ENCODE measurements at regions not wholly inside any gene's neighbourhood (a gene's known extent, or its start where the extent isn't known, plus 50 kb on each side); places are given as distances from the start of the nearest gene placed in this dataset.

- DNase-seq, result no peak
Observed at GRCh38 chr16:26993511-26993910, 73.2 kb upstream of the C16orf82 start.

GRCh38 chr16:26993963-26994362 is 72.8 kb upstream of the C16orf82 start:
- peak; percentile 5 for DNase-seq

GRCh38 chr16:26995522-26995921 is 71.2 kb upstream of the C16orf82 start:
- DNase-seq, result no peak

GRCh38 chr16:27005386-27005785 is 61.3 kb upstream of the C16orf82 start:
- DNase-seq, result no peak

All from fibroblast of skin of right quadriceps (primary cell).